ENCODE measurements at regions not wholly inside any gene's neighbourhood (a gene's known extent, or its start where the extent isn't known, plus 50 kb on each side); places are given as distances from the start of the nearest gene placed in this dataset.

- no peaks in the 10 kb centered on the region for H3K36me3 ChIP-seq (ENCODE audit: insufficient read depth, low read length)
- no peaks in the 10 kb centered on the region for H3K9me3 ChIP-seq (ENCODE audit: insufficient read depth, low read length, severe bottlenecking)
- no peak for DNase-seq
- H2AFZ ChIP-seq (ENCODE audit: low read depth, low read length), result no peak overlapping the region
- H3K79me2 ChIP-seq (ENCODE audit: insufficient read depth, low read length), result no peaks in the 10 kb centered on the region
- no peak overlapping the region for H3K27ac ChIP-seq (ENCODE audit: low read length)
- no peak overlapping the region for H3K4me2 ChIP-seq (ENCODE audit: insufficient read depth, low read length)
- TF ChIP-seq EZH2 (IDR thresholded peaks at IDR 0.05; ENCODE audit: borderline replicate concordance, low read depth, low read length, severe bottlenecking), result no peak
- TF ChIP-seq, protein P1, sequence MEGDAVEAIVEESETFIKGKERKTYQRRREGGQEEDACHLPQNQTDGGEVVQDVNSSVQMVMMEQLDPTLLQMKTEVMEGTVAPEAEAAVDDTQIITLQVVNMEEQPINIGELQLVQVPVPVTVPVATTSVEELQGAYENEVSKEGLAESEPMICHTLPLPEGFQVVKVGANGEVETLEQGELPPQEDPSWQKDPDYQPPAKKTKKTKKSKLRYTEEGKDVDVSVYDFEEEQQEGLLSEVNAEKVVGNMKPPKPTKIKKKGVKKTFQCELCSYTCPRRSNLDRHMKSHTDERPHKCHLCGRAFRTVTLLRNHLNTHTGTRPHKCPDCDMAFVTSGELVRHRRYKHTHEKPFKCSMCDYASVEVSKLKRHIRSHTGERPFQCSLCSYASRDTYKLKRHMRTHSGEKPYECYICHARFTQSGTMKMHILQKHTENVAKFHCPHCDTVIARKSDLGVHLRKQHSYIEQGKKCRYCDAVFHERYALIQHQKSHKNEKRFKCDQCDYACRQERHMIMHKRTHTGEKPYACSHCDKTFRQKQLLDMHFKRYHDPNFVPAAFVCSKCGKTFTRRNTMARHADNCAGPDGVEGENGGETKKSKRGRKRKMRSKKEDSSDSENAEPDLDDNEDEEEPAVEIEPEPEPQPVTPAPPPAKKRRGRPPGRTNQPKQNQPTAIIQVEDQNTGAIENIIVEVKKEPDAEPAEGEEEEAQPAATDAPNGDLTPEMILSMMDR (IDR thresholded peaks at IDR 0.05; ENCODE audit: borderline replicate concordance, extremely low read depth, low read length, poor library complexity, severe bottlenecking), result no peak
- H3K4me1 ChIP-seq (ENCODE audit: insufficient read depth, low read length), result no peaks in the 10 kb centered on the region
- H3K9ac ChIP-seq (ENCODE audit: low read depth, low read length), result no peak overlapping the region
- ATAC-seq (ENCODE audit: insufficient read depth, low read depth), result no peak
- no peaks in the 10 kb centered on the region for H3K27me3 ChIP-seq (ENCODE audit: insufficient read depth, low read length, poor library complexity)
- H3K4me3 ChIP-seq (ENCODE audit: low read depth in 1 of 2, low read length in 2 of 2), result no peak overlapping the region
- no peaks in the 10 kb centered on the region for H4K20me1 ChIP-seq (ENCODE audit: insufficient read depth, low read length)
These were observed 162.5 kb upstream of the RTL1 start for GRCh38 chr14:101065696-101066694.

GRCh38 chr14:101066826-101067510, 163.4 kb upstream of the RTL1 start:
- Histone ChIP-seq H4K20me1 (ENCODE audit: insufficient read depth, low read length) (no peaks in the 10 kb centered on the region), H3K27me3 (ENCODE audit: insufficient read depth, low read length, poor library complexity) (no peaks in the 10 kb centered on the region), H3K9ac (ENCODE audit: low read depth, low read length) (no peak overlapping the region), H3K79me2 (ENCODE audit: insufficient read depth, low read length) (no peaks in the 10 kb centered on the region), H3K4me3 (ENCODE audit: low read depth in 1 of 2, low read length in 2 of 2) (no peak overlapping the region), H3K4me1 (ENCODE audit: insufficient read depth, low read length) (no peaks in the 10 kb centered on the region), H3K4me2 (ENCODE audit: insufficient read depth, low read length) (no peak overlapping the region), H3K9me3 (ENCODE audit: insufficient read depth, low read length, severe bottlenecking) (no peaks in the 10 kb centered on the region), H3K36me3 (ENCODE audit: insufficient read depth, low read length) (no peaks in the 10 kb centered on the region), H2AFZ (ENCODE audit: low read depth, low read length) (no peak overlapping the region), H3K27ac (ENCODE audit: low read length) (no peak overlapping the region)
- DNase-seq (no peak), ATAC-seq (ENCODE audit: insufficient read depth, low read depth) (no peak)
- TF ChIP-seq EZH2 (IDR thresholded peaks at IDR 0.05; ENCODE audit: borderline replicate concordance, low read depth, low read length, severe bottlenecking), result no peak
- TF ChIP-seq, protein P1 (IDR thresholded peaks at IDR 0.05; ENCODE audit: borderline replicate concordance, extremely low read depth, low read length, poor library complexity, severe bottlenecking), result no peak

DNA sequence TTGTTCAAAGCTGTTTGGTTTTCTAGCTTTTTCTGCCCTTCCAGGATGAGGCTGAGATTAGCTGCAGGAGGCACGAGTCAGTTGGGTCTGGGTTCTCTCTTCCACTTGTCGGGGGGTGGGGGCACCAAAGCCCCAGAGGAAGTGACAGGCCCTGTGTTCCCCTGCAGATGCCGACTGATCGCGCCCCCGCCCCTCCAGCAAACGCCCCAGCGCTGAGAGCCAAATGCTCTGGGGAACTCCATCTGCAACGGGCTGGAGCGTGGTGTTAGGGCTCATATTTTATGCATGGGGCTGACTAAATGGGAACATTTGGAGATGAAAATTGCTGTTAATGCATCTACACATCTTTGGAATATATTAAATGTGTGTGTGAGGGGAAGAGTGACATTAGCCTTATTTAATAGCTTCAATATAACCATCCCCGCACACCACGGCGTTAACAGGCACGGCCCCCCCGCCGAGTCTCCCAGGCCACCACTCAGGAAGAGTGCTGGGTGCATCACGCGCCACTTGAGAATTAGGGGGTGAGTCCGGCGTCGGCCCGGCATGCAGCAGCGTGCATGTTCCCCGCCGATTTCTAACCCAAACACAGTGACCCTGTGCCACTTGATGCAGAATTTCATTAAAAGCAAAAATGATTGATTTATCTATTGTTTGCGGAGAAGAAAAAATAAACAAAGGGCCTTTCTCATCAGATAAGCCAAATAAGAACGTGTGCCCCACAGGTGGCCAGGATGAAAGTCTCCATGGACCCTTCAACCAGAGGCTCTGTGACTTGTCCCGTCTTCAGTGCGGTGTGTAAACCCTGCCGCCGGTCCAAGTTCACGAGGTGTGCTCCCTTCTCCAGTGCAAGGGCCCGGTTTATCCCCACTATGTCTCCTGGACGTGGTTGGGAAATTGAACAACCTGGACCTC, 165.0 kb upstream of the RTL1 start:
- H2AFZ ChIP-seq (ENCODE audit: low read depth, low read length), result no peak overlapping the region
- no peak for ATAC-seq (ENCODE audit: insufficient read depth, low read depth)

More for the DNA sequence above, 165.0 kb upstream of the RTL1 start:
- Histone ChIP-seq H3K4me1 (ENCODE audit: insufficient read depth, low read length) (no peaks in the 10 kb centered on the region), H3K9ac (ENCODE audit: low read depth, low read length) (no peak overlapping the region), H3K4me2 (ENCODE audit: insufficient read depth, low read length) (no peak overlapping the region), H3K27ac (ENCODE audit: low read length) (no peak overlapping the region), H4K20me1 (ENCODE audit: insufficient read depth, low read length) (no peaks in the 10 kb centered on the region), H3K27me3 (ENCODE audit: insufficient read depth, low read length, poor library complexity) (no peaks in the 10 kb centered on the region), H3K79me2 (ENCODE audit: insufficient read depth, low read length) (no peaks in the 10 kb centered on the region), H3K4me3 (ENCODE audit: low read depth in 1 of 2, low read length in 2 of 2) (no peak overlapping the region), H3K9me3 (ENCODE audit: insufficient read depth, low read length, severe bottlenecking) (no peaks in the 10 kb centered on the region), H3K36me3 (ENCODE audit: insufficient read depth, low read length) (no peaks in the 10 kb centered on the region)
- DNase-seq, result no peak
- TF ChIP-seq, protein P1 (IDR thresholded peaks at IDR 0.05; ENCODE audit: borderline replicate concordance, extremely low read depth, low read length, poor library complexity, severe bottlenecking), result no peak
- TF ChIP-seq EZH2 (IDR thresholded peaks at IDR 0.05; ENCODE audit: borderline replicate concordance, low read depth, low read length, severe bottlenecking), result no peak
